Ishikawa (cell line): ENCODE measurements at regions not wholly inside any gene's neighbourhood (a gene's known extent, or its start where the extent isn't known, plus 50 kb on each side); places are given as distances from the start of the nearest gene placed in this dataset.

Source experiments
- CEBPB ChIP-seq: IDR thresholded peaks from 2 replicates; pipeline ENCODE4 v1.6.1; 2012
- CREB1 ChIP-seq: IDR thresholded peaks from 2 replicates; pipeline ENCODE4 v1.6.1; 2012; ENCODE audit warnings: low read depth
- EGR1 ChIP-seq: IDR thresholded peaks from 2 replicates; pipeline ENCODE4 v1.6.1; 2012
- EP300 ChIP-seq: IDR thresholded peaks from 2 replicates; pipeline ENCODE4 v1.6.1; 2012; ENCODE audit warnings: borderline replicate concordance
- FOXM1 ChIP-seq: IDR thresholded peaks from 2 replicates; pipeline ENCODE4 v1.6.1; 2012; ENCODE audit warnings: low read depth, borderline replicate concordance
- MAX ChIP-seq: IDR thresholded peaks from 2 replicates; pipeline ENCODE4 v1.6.1; 2012
- NFIC ChIP-seq: IDR thresholded peaks from 2 replicates; pipeline ENCODE4 v1.6.1; 2012
- RAD21 ChIP-seq: IDR thresholded peaks from 2 replicates; pipeline ENCODE4 v1.6.1; 2012; ENCODE audit warnings: low read depth
- TAF1 ChIP-seq: IDR thresholded peaks from 2 replicates; pipeline ENCODE4 v1.6.1; 2012; ENCODE audit warnings: low read depth, mild to moderate bottlenecking
- TCF12 ChIP-seq: IDR thresholded peaks from 2 replicates; pipeline ENCODE4 v1.6.1; 2012; ENCODE audit warnings: low read depth
- TEAD4 ChIP-seq: IDR thresholded peaks from 2 replicates; pipeline ENCODE4 v1.6.1; 2012
- YY1 ChIP-seq: IDR thresholded peaks from 2 replicates; pipeline ENCODE4 v1.6.1; 2012; ENCODE audit warnings: low read depth
- ZBTB7A ChIP-seq: IDR thresholded peaks from 2 replicates; pipeline ENCODE4 v1.6.1; 2012; ENCODE audit warnings: low read depth
- TF ChIP-seq, protein P1 (sequence below): IDR thresholded peaks from 2 replicates; pipeline ENCODE4 v1.6.1; 2012
- TF ChIP-seq, protein P2 (sequence below): IDR thresholded peaks from 2 replicates; pipeline ENCODE4 v1.6.1; 2012; ENCODE audit warnings: low read depth, mild to moderate bottlenecking

GRCh38 chr5:166551384-166551783 is 1740.1 kb upstream of the WWC1 start:
- TF ChIP-seq MAX (no peak), TAF1 (no peak), FOXM1 (no peak), NFIC (no peak), TEAD4 (no peak), ZBTB7A (no peak), EP300 (no peak), CREB1 (no peak), YY1 (no peak), CEBPB (no peak), RAD21 (no peak)
- TF ChIP-seq, protein P1, sequence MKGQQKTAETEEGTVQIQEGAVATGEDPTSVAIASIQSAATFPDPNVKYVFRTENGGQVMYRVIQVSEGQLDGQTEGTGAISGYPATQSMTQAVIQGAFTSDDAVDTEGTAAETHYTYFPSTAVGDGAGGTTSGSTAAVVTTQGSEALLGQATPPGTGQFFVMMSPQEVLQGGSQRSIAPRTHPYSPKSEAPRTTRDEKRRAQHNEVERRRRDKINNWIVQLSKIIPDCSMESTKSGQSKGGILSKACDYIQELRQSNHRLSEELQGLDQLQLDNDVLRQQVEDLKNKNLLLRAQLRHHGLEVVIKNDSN, result no peak

- no peak for TF ChIP-seq ZBTB7A
- no peak for TF ChIP-seq TEAD4
- TF ChIP-seq NFIC, result no peak
- no peak for TF ChIP-seq MAX
- TF ChIP-seq RAD21, result no peak
- TF ChIP-seq CEBPB, result no peak
- TF ChIP-seq, protein P1, result no peak
- no peak for TF ChIP-seq TAF1
- TF ChIP-seq EP300, result no peak
Measured at GRCh38 chr5:166553778-166554177, 1737.7 kb upstream of the WWC1 start.

DNA sequence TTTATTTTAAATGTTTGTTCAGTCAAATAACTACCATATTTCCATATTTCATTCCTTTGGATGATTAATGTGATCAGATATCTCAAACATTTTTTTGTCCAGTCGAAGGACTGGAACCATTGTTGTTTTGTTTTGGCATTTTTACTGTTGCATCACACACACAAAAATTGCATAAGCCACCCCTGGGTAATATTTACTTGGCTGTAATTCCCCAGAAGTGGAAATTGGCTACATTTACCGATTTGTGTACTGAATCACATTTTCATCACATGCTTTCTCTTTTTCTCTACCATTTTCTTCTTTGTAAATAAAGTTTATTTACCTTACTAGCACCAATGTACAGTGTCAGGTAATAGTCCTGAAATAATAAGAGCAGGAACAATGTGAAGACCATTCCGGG is 1729.7 kb upstream of the WWC1 start:
- TF ChIP-seq FOXM1, result no peak
- no peak for TF ChIP-seq ZBTB7A
- TF ChIP-seq, protein P2, sequence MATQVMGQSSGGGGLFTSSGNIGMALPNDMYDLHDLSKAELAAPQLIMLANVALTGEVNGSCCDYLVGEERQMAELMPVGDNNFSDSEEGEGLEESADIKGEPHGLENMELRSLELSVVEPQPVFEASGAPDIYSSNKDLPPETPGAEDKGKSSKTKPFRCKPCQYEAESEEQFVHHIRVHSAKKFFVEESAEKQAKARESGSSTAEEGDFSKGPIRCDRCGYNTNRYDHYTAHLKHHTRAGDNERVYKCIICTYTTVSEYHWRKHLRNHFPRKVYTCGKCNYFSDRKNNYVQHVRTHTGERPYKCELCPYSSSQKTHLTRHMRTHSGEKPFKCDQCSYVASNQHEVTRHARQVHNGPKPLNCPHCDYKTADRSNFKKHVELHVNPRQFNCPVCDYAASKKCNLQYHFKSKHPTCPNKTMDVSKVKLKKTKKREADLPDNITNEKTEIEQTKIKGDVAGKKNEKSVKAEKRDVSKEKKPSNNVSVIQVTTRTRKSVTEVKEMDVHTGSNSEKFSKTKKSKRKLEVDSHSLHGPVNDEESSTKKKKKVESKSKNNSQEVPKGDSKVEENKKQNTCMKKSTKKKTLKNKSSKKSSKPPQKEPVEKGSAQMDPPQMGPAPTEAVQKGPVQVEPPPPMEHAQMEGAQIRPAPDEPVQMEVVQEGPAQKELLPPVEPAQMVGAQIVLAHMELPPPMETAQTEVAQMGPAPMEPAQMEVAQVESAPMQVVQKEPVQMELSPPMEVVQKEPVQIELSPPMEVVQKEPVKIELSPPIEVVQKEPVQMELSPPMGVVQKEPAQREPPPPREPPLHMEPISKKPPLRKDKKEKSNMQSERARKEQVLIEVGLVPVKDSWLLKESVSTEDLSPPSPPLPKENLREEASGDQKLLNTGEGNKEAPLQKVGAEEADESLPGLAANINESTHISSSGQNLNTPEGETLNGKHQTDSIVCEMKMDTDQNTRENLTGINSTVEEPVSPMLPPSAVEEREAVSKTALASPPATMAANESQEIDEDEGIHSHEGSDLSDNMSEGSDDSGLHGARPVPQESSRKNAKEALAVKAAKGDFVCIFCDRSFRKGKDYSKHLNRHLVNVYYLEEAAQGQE, result no peak
- no peak for TF ChIP-seq TCF12
- TF ChIP-seq EGR1, result no peak
- TF ChIP-seq TAF1, result no peak
- no peak for TF ChIP-seq CEBPB
- TF ChIP-seq CREB1, result no peak

DNA sequence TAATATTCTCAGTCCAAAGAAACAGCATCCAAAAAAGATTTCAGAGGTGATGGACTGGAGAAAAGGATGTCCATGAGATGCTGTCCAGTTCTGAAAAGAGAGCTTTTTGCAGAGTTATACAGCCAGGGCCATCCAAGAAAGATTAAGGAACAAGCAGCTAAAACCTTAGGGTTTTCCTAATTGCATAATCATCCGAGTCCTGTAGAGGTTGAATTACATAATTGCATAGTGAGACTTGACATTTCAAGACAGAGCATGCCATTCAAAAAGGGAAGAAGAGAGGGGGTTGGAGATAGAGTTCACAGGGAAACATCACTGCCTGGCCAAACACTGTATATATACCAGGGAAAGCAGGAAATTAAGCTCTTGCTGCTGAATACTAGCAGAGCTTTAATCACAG is 1729.2 kb upstream of the WWC1 start:
- TF ChIP-seq YY1, result no peak
- TF ChIP-seq, protein P1, result no peak

DNA sequence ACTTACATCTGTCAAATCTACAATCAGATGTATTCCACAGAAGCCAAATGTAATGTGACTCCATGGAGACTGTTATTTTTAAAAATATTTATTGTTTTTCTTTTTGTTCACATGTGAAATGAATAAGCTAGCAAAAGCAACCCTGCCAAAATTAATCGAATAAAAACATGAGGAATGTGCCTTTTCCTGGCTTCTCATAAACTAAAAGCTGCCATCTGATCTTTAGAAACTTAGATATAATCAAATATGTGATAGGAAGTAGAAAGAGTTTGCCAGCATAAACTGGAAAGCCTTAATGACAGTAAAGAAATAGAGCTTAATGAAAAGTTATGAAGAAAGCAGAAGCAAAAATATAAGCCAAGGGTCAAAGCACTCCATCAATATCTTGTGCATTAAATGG is 1724.7 kb upstream of the WWC1 start:
- TF ChIP-seq ZBTB7A (no peak), CREB1 (no peak), RAD21 (no peak), EGR1 (no peak), TCF12 (no peak), MAX (no peak), NFIC (no peak), FOXM1 (no peak), EP300 (no peak), CEBPB (no peak), TAF1 (no peak), YY1 (no peak), TEAD4 (no peak)
- TF ChIP-seq, protein P1, result no peak
- TF ChIP-seq, protein P2, result no peak

- TF ChIP-seq CREB1 (no peak), RAD21 (no peak), TAF1 (no peak), FOXM1 (no peak), MAX (no peak)
Measured at GRCh38 chr5:166570865-166571264, 1720.6 kb upstream of the WWC1 start.
